Vagina (tissue), 2 donors: ENCODE measurements at regions not wholly inside any gene's neighbourhood (a gene's known extent, or its start where the extent isn't known, plus 50 kb on each side); places are given as distances from the start of the nearest gene placed in this dataset.

Experiments used
- DNase-seq, 2 donors: peaks; one replicate each; pipeline ENCODE4 v3.0.0-alpha.2; 2017; ENCODE audit errors: extremely low spot score in 2 of 2
- H3K27ac ChIP-seq: fragments of 200-600 bp; sonication (generic); one replicate; pipeline ENCODE4 v1.5.1; 2019
- H3K27me3 ChIP-seq: fragments of 200-600 bp; sonication (generic); one replicate; pipeline ENCODE4 v1.5.1; 2019
- H3K36me3 ChIP-seq, 2 donors: fragments of 200-600 bp; sonication (generic); one replicate each; pipeline ENCODE4 v1.5.1; 2017 to 2019
- H3K4me1 ChIP-seq: fragments of 200-600 bp; sonication (generic); one replicate; pipeline ENCODE4 v1.5.1; 2019
- H3K4me3 ChIP-seq, 2 donors: fragments of 200-600 bp; sonication (generic); 1 replicate in 1 of 2; 2 replicates in 1 of 2; pipeline ENCODE4 v1.5.1; 2016 to 2019
- H3K9me3 ChIP-seq: fragments of 200-600 bp; sonication (generic); one replicate; pipeline ENCODE4 v1.5.1; 2019
- POLR2A ChIP-seq, 2 donors: fragments of 450-650 bp; IDR thresholded peaks; one replicate each; pipeline ENCODE4 v1.6.1; 2017; ENCODE audit warnings: antibody characterized with exemption in 2 of 2, mild to moderate bottlenecking in 2 of 2, moderate library complexity in 2 of 2
- POLR2AphosphoS5 ChIP-seq, 2 donors: sonication (generic); formaldehyde crosslinking; IDR thresholded peaks; one replicate each; pipeline ENCODE4 v1.9.0; 2017; ENCODE audit warnings: antibody characterized with exemption in 2 of 2, mild to moderate bottlenecking in 2 of 2, low read depth in 1 of 2; ENCODE audit not compliant: insufficient read depth in 1 of 2
- intact Hi-C: fragments of 100-400 bp; cut with DNase I; formaldehyde crosslinking; loops from one replicate; pipeline ENCODE4 v1.15.1; 2023
- TF ChIP-seq, protein P1 (sequence below), 3 experiments: fragments of 450-650 bp in 2 of 3; fragments of 200-600 bp in 1 of 3; sonication (generic) in 1 of 3; IDR thresholded peaks; one replicate each; pipeline ENCODE4 v1.5.1; 2017 to 2019; ENCODE audit warnings: antibody characterized with exemption in 3 of 3, mild to moderate bottlenecking in 2 of 3, moderate library complexity in 2 of 3

DNA sequence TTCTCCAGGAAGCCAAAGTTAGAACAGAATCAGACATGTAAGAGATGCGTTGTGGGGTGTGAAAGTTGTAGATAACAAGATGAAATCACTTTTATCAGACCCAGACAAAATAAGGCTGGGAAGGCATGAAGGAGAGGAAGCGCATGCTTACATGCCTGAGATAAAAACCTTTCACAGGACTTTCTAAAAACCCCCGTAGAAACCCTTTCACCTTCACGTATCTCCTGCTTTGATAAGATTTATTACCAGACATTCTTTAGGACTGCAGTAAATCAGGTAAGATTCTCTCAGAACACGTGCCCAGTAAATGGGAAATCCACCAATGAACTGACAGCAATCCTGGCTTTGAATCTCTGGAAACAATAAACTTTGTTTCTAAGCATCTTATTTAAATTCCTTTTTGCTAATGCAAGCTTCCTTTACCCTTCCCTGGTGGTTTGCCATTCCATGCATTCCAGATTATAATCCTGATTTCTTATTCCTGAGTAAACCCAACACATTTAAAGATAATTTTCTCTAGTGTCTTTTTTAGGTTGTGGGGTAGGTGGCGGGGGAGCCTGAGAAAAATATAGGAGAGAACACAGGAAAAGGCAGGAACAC lies 254.6 kb upstream of the LDB2 start:
- Histone ChIP-seq H3K4me1 (no peaks in the 10 kb centered on the region), H3K27ac (no peak overlapping the region), H3K36me3 (no peaks in the 10 kb centered on the region), H3K27me3 (no peaks in the 10 kb centered on the region), H3K4me3 (no peak overlapping the region), H3K9me3 (no peaks in the 10 kb centered on the region)
- intact Hi-C loops, result no loop called here
- no peak for TF ChIP-seq POLR2A (IDR thresholded peaks at IDR 0.05)
- TF ChIP-seq, protein P1, sequence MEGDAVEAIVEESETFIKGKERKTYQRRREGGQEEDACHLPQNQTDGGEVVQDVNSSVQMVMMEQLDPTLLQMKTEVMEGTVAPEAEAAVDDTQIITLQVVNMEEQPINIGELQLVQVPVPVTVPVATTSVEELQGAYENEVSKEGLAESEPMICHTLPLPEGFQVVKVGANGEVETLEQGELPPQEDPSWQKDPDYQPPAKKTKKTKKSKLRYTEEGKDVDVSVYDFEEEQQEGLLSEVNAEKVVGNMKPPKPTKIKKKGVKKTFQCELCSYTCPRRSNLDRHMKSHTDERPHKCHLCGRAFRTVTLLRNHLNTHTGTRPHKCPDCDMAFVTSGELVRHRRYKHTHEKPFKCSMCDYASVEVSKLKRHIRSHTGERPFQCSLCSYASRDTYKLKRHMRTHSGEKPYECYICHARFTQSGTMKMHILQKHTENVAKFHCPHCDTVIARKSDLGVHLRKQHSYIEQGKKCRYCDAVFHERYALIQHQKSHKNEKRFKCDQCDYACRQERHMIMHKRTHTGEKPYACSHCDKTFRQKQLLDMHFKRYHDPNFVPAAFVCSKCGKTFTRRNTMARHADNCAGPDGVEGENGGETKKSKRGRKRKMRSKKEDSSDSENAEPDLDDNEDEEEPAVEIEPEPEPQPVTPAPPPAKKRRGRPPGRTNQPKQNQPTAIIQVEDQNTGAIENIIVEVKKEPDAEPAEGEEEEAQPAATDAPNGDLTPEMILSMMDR (IDR thresholded peaks at IDR 0.05), result no peak
- no peak for DNase-seq

DNA sequence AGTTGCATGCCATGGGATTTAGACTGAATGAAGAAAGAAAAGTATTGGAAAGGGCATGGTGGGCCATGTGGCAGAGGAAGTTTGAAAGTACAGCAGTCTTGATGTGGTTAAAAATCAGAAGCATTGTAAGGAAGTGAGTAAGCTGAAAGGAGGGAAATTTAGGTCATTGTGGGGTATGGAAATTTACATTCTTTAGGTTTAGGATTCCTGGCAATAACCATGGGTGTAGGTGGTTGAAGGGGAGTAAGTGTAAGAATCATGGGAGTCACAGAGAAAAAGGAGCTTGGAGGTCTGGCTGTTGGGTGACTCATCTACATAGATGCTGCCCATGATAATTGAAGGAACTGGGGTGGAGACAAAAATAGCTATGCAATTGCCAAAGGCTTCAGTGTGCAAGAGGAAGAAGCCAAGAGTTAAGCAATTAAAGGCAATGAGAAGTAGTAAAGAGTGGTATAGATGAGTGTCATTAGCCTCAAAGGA lies 243.8 kb upstream of the LDB2 start:
- TF ChIP-seq POLR2AphosphoS5 (IDR thresholded peaks at IDR 0.05; ENCODE audit: insufficient read depth in 1 of 2, low read depth in 1 of 2) (no peak), POLR2A (IDR thresholded peaks at IDR 0.05) (no peak)
- TF ChIP-seq, protein P1 (IDR thresholded peaks at IDR 0.05), result no peak
- Histone ChIP-seq H3K27me3 (no peaks in the 10 kb centered on the region), H3K4me1 (no peaks in the 10 kb centered on the region), H3K9me3 (peaks cover 9% of the 10 kb centered on the region), H3K4me3 (no peak overlapping the region), H3K36me3 (no peaks in the 10 kb centered on the region), H3K27ac (no peak overlapping the region)
- intact Hi-C loops, result no loop called here
- DNase-seq, result no peak

DNA sequence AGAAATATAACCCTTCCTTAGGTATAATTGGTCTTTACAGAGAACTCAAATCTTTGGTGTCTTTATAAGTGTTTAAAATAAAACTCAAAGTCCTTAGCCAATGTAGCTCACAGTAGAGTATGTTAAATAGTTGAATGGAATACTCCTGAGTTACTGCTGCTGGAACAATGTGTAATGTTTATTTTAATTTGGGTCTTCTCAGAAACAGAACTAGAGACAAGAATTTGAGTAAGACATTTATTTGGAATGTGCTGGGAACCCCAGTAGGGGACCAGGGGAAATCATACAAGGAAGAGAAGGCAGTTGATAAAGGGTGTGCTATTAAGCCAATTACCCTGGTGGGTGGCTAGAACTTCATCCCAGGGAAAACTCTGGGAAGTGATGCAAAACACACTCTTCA lies 240.4 kb upstream of the LDB2 start:
- Histone ChIP-seq H3K4me1 (no peaks in the 10 kb centered on the region), H3K27ac (no peak overlapping the region), H3K36me3 (no peaks in the 10 kb centered on the region), H3K4me3 (no peak overlapping the region), H3K27me3 (no peaks in the 10 kb centered on the region), H3K9me3 (peaks cover 9% of the 10 kb centered on the region)
- no peak for DNase-seq
- intact Hi-C loops, result no loop called here
- TF ChIP-seq POLR2A (IDR thresholded peaks at IDR 0.05) (no peak), POLR2AphosphoS5 (IDR thresholded peaks at IDR 0.05; ENCODE audit: insufficient read depth in 1 of 2, low read depth in 1 of 2) (no peak)
- TF ChIP-seq, protein P1 (IDR thresholded peaks at IDR 0.05), result no peak

DNA sequence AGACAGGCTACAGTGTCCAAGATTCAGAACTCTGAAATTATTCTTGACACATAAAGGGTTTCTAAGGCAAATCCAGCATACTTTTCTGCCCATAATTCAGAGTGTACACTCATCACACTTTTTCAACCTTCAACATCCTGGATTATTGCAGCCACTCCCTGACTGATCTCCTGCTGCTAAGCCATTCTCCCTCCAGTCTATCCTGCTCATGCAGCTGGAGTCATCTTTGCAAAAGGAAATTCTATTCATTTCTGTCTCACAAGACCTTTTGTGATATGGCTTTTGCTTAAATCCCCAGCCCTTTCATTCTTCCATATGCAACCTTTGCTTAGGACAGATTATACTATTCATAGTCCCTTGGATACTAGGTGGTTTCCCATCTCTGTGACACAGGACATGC lies 236.1 kb upstream of the LDB2 start:
- Histone ChIP-seq H3K36me3 (no peaks in the 10 kb centered on the region), H3K27ac (no peak overlapping the region), H3K9me3 (peaks cover 9% of the 10 kb centered on the region), H3K4me3 (no peak overlapping the region), H3K4me1 (no peaks in the 10 kb centered on the region), H3K27me3 (no peaks in the 10 kb centered on the region)
- no peak for DNase-seq
- intact Hi-C loops, result no loop called here
- TF ChIP-seq POLR2AphosphoS5 (IDR thresholded peaks at IDR 0.05; ENCODE audit: insufficient read depth in 1 of 2, low read depth in 1 of 2) (no peak), POLR2A (IDR thresholded peaks at IDR 0.05) (no peak)
- TF ChIP-seq, protein P1 (IDR thresholded peaks at IDR 0.05), result no peak

DNA sequence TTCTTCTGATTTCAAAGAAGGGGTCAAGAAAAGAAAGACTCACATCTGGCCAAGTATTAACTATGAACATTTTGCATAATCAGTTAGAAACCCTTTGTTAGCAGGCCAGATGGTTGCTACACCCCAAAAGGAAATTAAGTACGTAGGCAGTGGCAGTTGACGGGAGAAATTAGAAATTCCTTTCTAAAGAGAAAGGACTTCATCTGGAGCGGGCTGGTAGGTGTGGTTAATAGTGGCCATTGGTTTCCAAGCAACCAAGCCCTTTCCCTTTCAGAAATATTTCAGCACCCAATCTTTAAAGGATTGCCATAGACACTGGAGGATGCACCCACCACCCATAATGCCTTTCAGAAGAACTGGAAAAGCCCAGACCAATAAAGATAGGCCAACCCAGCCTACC lies 235.7 kb upstream of the LDB2 start:
- TF ChIP-seq, protein P1 (IDR thresholded peaks at IDR 0.05), result no peak
- TF ChIP-seq POLR2AphosphoS5 (IDR thresholded peaks at IDR 0.05; ENCODE audit: insufficient read depth in 1 of 2, low read depth in 1 of 2), result no peak
- TF ChIP-seq POLR2A (IDR thresholded peaks at IDR 0.05), result no peak
- Histone ChIP-seq H3K9me3 (peaks cover 7% of the 10 kb centered on the region), H3K36me3 (no peaks in the 10 kb centered on the region), H3K27me3 (no peaks in the 10 kb centered on the region), H3K4me1 (no peaks in the 10 kb centered on the region), H3K4me3 (no peak overlapping the region), H3K27ac (no peak overlapping the region)
- intact Hi-C loops, result no loop called here
- no peak for DNase-seq
